Stimulated activated CD8-positive, alpha-beta memory T cell treated with anti-CD3 and anti-CD28 coated beads, Interleukin-15, amount 100 ng/mL, for 4 hours (primary cell): ENCODE measurements at regions not wholly inside any gene's neighbourhood (a gene's known extent, or its start where the extent isn't known, plus 50 kb on each side); places are given as distances from the start of the nearest gene placed in this dataset.
"Not testable (repeated sequence)": the region's sequence is repeated elsewhere in the genome, so short reads cannot be mapped to it uniquely, and the experiment has no call there.

ENCODE experiments used
- DNase-seq, 2 donors: peaks; one replicate each; pipeline ENCODE4 v3.0.0-alpha.2; 2020; ENCODE audit warnings: low read depth in 2 of 2

DNA sequence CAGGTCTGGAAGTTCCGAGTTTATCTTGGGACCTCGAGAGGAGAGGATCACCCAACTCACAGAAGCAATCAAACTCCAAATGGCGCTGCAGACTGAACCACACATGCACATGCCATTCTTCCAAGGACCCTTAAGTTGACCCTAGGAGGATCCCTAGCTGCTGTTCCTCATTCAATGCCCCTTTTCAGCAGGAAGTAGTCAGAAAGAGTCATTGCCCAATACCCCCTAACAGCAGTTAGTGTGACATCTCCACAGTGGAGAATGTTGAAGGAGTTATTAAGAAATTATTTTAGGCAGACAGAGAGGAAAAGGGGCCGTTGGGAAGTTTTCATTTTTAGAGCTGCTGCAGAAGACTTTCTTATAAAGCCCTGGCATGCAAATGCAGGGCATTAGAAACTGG lies 229.9 kb upstream of the DAB2 start:
- no peak for DNase-seq

DNA sequence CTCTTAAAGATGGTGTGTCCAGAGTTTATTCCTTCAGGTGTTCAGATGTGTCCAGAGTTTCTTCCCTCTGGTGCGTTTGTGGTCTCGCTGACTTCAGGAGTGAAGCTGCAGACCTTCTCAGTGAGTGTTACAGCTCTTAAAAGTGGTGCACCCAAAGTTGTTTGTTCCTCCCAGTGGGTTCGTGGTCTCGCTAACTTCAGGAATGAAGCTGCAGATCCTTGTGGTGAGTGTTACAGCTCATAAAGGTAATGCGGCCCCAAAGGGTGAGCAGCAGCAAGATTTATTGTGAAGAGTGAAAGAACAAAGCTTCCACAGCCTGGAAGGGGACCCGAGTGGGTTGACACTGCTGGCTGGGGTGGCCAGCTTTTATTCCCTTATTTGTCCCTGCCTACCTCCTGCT lies 227.7 kb upstream of the DAB2 start:
- not testable (repeated sequence) for DNase-seq

DNA sequence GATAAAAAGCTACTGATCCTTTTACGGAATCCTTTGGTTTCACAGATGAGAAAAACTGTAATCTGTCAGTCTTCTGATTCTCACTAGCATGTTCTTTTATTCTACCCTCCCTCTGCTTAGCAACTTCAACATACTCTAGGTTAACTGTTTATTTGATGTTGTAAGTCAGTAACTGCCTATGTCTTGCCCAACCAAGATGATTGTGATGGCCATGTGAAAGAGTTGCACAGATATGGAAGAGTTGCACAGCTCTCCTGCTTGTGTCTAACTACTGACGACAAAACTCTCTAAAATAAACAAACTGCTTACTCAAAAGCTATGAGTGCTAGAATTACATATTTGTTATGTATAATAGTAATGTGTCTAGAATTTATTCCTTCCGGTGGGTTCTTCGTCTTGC lies 227.3 kb upstream of the DAB2 start:
- no peak for DNase-seq

DNA sequence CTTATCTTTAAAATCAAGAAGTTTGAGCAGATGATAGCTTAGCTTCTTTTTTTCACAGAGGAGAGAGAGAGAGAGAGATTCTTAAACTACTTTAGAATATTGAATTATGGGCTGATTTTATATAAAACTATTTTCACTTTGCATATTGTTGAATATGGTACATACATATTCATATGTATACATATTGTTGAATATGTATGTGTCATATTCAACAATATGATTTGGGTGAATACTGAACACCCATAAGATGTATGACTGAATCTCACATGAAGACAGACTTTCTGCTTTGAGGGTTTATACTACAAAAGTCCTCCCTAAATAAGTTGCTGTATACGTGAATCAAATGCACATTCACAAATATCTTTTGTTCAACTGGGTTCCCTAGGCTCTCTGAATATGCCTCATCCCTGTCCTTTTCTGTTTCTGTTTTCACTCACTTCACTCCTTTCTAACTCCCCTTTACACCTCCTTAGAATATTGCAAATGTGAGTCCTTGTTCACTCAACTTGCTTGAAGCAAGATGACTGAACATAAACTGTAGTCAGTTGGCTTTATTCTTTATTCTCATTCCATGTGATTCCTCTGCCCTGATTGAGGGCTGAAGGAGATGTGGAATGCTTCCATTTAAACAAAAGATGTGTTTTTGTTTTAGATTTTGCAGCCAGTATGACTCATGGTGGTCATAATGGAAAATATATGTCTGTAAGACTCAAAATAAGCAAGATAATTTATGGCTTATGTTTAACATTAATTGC lies 225.4 kb upstream of the DAB2 start:
- DNase-seq = no peak

GRCh38 chr5:39648848-39649227 lies 224.1 kb upstream of the DAB2 start:
- no peak for DNase-seq

DNA sequence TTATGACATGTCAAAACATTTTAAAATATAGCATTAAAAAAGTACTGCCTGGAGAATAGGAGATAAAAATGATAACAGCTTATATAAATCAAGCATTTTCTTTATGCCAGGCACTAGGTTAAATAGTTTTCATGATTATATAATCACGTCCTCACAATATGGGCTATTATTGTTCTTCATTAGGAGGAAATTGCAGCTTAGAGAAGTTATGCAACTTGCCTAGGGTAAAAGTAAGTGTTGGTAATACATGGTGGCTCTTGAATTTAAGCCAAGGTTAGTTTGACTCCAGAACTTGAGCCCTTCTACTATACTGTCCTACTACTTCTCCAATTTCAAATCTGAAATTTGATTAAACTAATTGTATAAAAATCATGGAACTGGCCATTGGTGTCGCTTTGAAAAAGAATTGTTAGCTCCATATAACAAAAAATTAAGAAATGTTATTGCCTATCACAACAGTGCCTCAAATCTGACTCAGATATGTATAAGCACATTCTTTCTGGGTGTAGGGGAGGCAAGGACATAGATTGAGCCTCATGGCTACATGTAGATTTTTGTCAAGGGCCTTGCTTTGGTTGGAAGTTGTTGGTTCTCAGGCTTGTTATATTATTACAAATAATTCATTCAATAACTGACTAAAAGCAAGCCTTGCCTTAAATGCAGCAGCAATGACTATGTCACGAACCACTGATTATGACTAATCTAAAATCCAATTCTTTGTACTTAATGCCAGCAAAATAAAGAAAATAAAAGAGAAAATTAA lies 223.5 kb upstream of the DAB2 start:
- no peak for DNase-seq

- no peak for DNase-seq
Measured at GRCh38 chr5:39640552-39640951, 215.8 kb upstream of the DAB2 start.

DNA sequence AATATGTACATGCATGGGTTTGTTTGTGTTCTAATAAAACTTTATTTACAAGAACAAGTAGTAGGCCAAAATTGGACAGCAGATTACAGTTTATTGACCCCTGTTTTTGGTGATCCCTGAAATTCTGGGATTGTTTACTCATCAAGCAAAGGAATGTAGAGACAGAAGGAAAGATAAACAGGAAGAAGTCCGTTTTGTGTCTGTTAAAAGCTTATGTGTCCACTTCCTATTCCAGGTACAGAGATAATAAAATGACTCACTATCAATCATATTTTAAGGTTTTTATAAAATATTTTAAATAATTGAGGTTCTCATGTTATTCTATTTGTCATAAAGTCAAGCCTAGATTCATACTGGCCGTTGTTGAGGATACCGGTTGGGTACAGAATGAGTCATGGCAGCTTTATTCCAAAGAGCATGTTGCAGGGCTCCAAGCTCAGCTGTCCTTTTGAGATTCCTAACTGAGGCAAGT lies 214.9 kb upstream of the DAB2 start:
- DNase-seq = no peak

- no peak for DNase-seq
Measured at GRCh38 chr5:39638813-39639212, 214.0 kb upstream of the DAB2 start.

DNA sequence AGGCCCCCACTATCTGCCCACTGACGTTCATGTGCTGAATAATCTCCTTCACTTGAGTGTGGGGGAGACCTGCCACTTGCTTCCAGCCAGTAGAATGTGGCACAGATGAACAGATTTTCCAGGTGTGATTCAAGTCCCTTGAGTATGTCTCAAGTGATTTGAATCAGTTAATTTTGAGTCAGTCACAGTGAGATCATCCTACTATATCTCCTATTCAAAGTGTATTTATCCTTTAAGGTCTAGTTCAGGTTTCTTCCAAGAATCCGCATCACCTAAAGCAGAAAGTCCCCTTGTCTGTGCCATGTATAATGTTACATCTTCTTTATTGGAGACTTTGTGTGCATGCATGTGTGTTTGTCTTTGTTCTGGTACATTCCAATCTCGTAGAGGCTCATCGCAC lies 208.3 kb upstream of the DAB2 start:
- DNase-seq = no peak

GRCh38 chr5:39631958-39632357 lies 207.2 kb upstream of the DAB2 start:
- no peak for DNase-seq

GRCh38 chr5:39629946-39630345 lies 205.2 kb upstream of the DAB2 start:
- no peak for DNase-seq

DNA sequence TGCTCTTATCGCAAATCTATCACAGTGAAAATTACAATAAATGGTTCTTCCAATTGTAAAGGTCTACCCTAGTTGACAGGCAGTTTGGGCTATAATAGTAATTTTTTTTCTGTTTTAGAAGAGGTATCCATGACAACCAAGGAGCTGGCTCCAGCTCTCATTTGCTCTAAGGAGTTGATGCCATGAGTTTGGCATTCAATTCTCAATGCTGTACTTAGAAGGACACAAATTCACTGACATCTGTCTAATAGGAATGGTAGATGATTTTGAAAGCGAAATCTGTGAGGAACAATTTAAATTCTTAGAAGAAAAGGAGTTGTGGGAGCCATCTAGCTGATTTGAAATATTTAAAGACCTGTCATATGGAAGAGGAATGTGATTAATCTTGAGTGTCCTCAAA lies 203.6 kb upstream of the DAB2 start:
- DNase-seq = no peak

- no peak for DNase-seq
Measured at GRCh38 chr5:39624890-39625289, 200.1 kb upstream of the DAB2 start.

GRCh38 chr5:39624268-39624886 lies 199.6 kb upstream of the DAB2 start:
- DNase-seq = no peak

DNA sequence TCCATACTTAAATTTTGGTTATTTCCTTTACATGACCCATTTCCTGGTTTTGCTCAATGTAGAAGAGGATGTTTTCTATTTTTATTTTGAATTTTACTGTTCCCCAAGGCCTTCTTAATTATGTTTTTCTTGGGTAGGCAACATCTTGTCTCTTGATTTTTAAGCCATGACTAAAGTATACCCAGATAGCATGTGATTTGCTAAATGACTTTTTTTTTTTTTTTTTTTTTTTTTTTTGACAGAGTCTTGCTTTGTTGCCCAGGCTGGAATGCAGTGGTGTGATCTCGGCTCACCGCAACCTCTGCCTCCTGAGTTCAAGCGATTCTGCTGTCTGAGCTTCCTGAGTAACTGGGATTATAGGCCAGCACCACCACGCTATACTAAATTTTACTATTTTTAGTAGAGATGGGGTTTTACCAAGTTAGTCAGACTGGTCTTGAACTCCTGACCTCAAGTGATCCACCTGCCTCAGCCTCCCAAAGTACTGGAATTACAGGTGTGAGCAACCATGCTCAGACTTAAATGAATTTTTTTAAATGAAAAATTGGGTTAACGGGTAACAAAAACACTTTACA lies 198.6 kb upstream of the DAB2 start:
- DNase-seq = no peak

- DNase-seq = no peak
Measured at GRCh38 chr5:39622281-39622680, 197.5 kb upstream of the DAB2 start.

DNA sequence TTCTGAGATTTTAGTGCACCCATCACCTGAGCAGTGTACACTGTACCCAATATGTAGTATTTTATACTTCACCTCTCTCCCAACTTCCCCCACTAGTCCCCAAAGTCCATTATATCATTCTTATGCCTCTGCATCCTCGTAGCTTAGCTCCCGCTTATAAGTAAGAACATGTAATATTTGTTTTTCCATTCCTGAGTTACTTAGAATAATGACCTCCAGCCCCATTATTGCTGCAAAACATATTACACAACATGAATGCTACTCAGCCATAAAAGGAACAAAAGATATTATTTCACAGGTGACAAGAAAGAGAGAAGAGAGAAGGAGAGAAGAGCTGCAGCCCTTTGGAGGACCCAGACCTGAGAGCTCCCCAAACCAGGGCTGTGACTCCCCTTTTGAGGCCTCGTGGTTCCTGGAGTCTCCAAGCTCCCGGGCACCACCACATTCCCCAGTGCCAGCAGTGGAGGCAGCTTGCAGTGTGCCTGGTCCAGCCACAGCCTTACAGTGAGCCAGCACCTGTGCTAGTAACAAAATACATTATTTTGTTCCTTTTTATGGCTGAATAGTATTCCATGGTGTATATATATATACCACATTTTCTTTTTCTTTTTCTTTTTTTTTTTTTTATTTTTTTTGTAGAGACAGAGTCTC lies 194.5 kb upstream of the DAB2 start:
- DNase-seq = no peak

- DNase-seq = no peak
Measured at GRCh38 chr5:39618391-39618790, 193.6 kb upstream of the DAB2 start.

GRCh38 chr5:39616131-39616530 lies 191.4 kb upstream of the DAB2 start:
- no peak for DNase-seq

DNA sequence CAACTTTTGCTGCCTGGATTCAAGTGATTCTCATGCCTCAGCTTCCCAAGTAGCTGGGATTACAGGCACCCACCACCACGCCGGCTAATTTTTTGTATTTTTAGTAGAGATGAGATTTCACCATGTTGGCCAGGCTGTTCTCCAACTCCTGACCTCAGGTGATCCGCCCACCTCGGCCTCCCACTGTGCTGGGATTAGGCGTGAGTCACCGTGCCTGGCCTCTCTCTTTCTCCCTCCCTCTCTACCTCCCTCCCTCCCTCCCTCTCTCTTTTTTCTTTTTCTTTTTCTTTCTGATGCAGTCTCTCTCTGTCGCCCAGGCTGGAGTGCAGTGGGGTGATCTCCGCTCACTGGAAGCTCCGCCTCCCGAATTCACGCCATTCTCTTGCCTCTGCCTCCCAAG lies 186.3 kb upstream of the DAB2 start:
- DNase-seq = not testable (repeated sequence)

DNA sequence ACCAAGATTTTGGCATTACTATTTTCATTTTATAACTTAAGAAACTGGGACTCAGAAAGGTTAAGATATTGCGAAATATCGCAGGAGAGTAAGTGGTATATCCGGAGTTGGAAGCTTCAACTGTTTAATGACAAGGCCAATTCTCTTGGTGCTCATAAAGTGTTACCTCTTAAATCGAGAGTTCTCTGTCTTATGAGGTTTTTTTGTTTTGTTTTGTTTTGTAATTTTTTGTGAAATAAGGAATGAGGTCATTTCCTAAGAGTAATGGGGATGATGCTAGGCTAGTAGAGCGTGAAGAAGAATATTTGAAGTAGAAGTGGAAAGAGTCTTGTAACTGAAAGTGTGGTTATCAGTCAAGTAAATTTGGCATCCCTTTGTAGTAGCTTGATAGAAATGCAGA lies 183.2 kb upstream of the DAB2 start:
- no peak for DNase-seq
